GM21717 (cell line): ENCODE measurements at regions not wholly inside any gene's neighbourhood (a gene's known extent, or its start where the extent isn't known, plus 50 kb on each side); places are given as distances from the start of the nearest gene placed in this dataset.
"Not testable (repeated sequence)": the region's sequence is repeated elsewhere in the genome, so short reads cannot be mapped to it uniquely, and the experiment has no call there.

Source experiments
- ATAC-seq: cut with Tn5 transposase; IDR thresholded peaks from one replicate; pipeline ENCODE4 v1.9.1; 2021; ENCODE audit warnings: mild to moderate bottlenecking, moderate library complexity; ENCODE audit not compliant: unreplicated experiment

DNA sequence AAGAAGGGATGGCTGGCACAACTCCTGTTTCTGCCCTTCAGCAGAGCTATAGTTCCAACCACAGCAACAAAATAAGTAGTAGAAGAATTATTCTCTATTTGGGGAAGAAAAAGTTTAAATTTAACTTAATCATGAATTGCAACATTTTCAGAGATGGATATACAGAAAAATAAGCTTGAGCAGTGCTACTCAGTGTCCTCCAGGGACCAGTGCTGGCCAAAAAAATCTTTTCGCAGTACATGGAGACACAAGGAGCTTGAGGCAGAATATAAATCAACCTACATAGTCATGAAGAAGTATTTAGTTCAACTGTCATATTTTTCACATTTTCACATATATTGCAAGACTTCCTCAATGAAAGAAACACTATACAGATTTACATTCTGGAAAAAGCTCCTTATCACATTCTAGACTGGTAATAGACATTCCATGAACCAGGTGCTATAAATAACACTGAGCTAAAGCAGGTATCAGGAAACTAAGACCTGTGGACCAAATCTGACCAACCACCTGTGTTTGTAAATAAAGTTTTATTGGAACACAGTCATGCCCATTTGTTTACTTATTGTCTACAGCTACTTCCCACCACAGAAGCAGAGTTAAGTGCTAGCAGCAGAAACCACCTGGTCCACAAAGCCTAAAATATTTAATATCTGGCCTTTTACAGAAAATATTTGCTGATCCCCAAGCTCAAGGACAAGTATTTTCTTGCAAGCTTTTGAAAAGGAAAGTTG, 101.9 kb downstream of the RGS21 start:
- no peak for ATAC-seq

- ATAC-seq: no peak
These were observed 113.9 kb downstream of the RGS21 start for GRCh38 chr1:192430644-192431043.

DNA sequence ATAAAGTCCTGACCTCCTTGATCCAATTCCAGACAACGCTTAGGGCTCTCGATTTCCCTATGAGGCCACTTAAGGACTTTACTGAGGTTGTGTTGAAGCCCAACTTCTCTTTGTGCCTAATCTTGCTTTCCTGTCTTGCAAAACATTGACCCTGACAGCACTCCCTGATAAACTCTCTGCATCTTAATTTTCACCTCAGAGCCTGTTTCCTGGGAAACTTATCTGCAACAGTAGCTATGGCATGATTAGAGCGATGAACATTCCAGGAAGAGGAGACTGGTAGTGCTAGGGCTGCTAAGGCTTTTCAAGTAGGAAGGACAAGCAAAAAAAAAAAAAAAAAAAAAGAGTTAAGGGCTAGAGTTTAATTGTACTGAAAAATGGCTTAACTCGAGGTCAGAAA, 118.9 kb downstream of the RGS21 start:
- ATAC-seq: no peak

DNA sequence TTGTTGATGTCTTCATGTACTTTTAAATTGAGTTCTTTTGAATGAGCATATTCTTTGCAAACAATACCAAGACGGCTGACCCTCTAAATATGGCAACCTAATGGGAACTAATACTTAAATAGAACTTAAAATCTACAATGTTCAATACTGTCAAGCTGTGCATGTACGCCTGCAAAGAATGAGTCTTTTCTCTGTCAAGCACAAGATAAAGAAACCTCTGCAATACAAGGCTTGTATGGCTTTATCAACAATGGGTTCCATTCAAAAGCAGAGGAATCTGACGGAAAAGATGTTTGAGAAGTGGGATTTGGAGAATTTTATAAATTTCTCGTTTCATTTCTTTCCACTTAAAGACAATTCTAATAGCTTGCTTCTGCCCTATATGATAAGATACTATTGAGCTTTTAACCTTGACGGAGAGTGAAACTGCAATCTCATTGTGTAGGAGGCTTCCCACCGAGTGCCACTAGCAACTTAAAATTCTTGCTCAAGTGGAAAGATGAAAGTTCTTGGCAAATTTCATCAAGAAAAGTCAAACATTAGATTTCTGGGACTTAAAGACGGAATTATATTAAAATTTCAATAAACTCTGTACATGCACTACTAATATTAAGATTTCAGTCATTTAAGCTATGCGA, 119.8 kb downstream of the RGS21 start:
- ATAC-seq: no peak

- no peak for ATAC-seq
These were observed 121.9 kb downstream of the RGS21 start for GRCh38 chr1:192438737-192439136.

- no peak for ATAC-seq
These were observed 122.7 kb downstream of the RGS21 start for GRCh38 chr1:192439373-192440025.

DNA sequence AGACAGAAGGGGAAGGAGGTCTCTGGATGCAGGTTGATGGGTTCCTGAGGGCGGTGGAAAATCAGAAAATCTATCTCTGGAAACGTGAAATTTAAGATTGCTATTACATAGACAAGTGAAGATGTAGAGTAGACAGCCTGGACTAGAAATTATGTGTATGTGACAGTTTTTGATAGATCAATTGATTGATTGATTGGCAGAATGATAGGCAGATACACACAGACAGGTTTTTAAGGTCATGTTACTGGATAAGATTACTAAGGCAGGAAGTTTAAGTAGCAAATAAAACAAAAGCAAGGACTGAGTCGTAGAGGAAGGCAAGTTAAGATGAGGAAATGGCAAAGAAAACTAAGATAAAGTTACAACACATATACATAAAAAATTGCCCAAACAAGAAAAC, 124.7 kb downstream of the RGS21 start:
- ATAC-seq: no peak

DNA sequence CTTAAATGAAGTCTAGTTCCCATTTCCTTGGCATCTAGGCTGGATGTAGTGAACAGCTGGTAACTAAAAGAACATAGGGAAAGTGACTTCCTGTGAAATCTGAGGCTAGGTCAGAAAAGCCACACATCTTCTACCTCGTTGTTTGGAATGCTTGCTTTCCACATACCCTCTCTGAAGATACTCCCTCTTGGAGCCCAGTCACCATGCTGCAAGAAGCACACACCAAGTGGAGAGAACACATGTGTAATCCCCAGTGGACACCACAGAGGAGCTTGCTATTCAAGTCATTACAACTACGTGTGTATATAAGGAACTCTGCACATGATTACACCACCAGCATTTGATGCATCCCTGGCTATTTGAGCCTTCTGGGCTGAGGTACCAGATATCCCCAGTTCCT, 125.9 kb downstream of the RGS21 start:
- ATAC-seq: no peak

DNA sequence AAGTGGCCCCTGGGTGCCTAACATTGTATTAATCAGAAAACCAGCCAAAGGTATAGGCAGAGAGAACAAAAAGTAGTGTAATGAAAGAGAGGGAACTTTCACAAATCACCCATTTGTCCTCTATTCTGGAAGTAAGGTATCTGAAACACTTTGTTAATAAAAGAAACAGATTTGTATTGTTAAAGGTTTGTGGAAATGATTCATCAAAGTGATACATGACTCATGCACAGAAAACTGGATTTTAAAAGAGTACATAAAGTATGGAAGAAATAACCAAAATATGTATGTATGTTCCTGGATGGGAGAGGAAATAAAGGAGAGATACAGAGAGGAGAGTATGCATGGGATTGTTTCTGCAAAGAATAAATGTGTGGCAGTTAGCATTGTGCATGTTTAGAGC, 126.8 kb downstream of the RGS21 start:
- no peak for ATAC-seq

GRCh38 chr1:192445241-192445640, 128.4 kb downstream of the RGS21 start:
- no peak for ATAC-seq

DNA sequence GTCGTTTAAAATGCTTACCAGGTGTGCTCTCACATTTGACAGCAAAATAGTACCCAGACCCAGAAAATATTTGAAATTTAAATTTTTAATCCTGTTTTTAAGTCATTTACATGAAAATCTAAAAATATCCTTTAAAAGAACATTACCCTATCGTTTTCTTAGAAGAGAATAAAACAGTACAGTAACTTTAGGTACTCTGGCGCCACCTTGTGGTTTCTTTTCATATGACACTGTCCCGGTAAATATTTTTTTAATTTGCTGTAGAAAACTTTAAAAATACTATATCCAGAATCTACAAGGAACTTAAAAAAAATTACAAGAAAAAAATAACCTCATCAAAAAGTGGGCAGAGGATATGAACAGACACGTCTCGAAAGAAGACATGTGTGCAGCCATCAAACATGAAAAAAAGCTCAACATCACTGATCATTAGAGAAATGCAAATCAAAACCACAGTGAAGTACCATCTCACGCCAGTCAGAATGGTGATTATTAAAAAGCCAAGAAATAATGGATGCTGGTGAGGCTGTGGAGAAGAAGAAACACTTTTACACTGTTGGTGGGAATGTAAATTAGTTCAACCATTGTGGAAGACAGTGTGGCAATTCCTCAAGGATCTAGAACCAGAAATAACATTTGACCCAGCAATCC, 129.2 kb downstream of the RGS21 start:
- no peak for ATAC-seq

GRCh38 chr1:192448026-192448578, 127.5 kb upstream of the RGS1 start:
- ATAC-seq: no peak

DNA sequence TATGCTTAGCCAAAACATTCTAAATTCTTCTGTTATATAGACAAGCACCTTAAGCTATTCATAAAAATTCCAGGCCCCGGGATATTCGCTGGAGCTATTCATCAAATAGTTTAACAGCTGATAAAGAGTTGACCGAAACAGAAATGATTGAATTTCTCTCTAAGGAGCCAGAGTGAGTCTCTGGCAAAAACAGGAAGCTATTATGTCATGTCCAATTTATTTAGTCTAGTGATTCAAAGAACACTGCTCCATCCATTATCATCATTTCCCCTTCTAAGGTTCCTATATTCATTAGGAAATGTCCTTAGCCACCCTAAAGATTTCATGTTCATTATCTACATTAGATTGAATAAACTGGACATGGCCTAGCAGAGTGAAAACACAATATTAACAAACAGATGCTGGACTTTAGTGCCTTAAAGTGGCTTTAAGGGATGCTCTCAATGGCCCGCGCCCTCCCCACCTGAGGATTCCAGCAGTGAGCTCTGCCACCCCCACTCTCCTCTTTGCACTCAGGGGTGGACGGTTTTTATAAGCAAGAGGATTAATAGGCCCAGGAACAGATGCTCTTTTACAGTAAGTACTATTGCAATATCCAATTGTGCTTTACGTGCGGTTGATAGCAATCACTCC, 122.1 kb upstream of the RGS1 start:
- no peak for ATAC-seq

- no peak for ATAC-seq
These were observed 116.1 kb upstream of the RGS1 start for GRCh38 chr1:192459467-192459866.

GRCh38 chr1:192461684-192462083, 113.9 kb upstream of the RGS1 start:
- no peak for ATAC-seq

DNA sequence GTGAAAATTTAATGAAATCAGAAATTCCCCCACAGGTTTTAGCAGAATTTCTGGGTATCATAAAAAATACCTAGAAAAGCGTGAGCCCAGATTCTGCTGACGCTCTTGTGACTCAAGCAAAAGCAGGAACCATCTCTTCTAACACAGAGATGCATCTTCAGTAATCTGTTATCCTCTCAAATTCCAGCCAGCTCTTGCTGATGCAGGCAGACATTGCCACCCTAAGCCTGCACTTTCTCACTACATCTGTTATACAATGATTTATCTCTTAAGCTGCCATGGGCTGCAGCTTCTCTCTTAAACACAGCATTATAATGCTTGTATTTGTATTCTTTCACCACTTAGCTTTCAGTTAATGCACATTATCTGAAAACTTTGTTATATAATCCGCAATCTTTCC, 113.0 kb upstream of the RGS1 start:
- no peak for ATAC-seq

GRCh38 chr1:192463661-192464060, 111.9 kb upstream of the RGS1 start:
- ATAC-seq: no peak

DNA sequence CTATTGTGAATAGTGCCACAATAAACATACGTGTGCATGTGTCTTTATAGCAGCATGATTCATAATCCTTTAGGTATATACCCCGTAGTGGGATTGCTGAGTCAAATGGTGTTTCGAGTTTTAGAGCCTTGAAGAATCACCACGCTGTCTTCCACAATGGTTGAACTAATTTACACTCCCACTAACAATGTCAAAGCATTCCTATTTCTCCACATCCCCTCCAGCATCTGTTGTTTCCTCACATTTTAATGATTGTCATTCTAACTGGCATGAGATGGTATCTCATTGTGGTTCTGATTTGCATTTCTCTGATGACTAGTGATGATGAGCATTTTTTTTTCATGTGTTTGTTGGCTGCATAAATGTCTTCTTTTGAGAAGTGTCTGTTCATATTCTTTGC, 110.4 kb upstream of the RGS1 start:
- ATAC-seq: not testable (repeated sequence)

- ATAC-seq: no peak
These were observed 101.4 kb upstream of the RGS1 start for GRCh38 chr1:192474080-192474683.

DNA sequence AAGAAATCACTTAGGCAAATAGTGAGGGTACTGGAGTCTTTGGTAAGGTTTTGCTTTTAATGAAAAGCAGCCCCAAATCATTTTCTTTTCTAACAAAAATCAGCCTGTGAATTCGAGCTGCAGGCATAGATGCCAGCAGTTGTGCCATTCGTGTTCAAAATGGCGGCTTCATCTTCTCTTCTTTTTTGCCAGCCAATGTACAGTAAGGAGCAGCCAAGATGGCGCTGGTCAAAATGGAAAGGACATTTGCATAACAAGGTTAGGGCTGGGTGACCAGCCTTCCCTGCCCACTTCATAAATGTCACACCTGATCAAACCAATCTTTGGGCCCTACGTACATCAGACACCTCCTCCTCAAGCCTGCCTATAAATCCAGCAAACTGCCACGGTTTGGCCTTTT, 100.2 kb upstream of the RGS1 start:
- ATAC-seq: no peak

GRCh38 chr1:192475970-192476369, 99.6 kb upstream of the RGS1 start:
- ATAC-seq: no peak
